AG20443 (cell line): ENCODE measurements at regions not wholly inside any gene's neighbourhood (a gene's known extent, or its start where the extent isn't known, plus 50 kb on each side); places are given as distances from the start of the nearest gene placed in this dataset.

Experiments
- DNase-seq: peaks from one replicate; pipeline ENCODE4 v3.0.0; 2012; ENCODE audit warnings: low spot score, mixed read lengths

- DNase-seq = no peak
Measured at GRCh38 chr14:85276161-85276978, 253.6 kb upstream of the FLRT2 start.

- DNase-seq = no peak
Measured at GRCh38 chr14:85276979-85277228, 253.0 kb upstream of the FLRT2 start.

- no peak for DNase-seq
Measured at GRCh38 chr14:85279407-85279806, 250.5 kb upstream of the FLRT2 start.

DNA sequence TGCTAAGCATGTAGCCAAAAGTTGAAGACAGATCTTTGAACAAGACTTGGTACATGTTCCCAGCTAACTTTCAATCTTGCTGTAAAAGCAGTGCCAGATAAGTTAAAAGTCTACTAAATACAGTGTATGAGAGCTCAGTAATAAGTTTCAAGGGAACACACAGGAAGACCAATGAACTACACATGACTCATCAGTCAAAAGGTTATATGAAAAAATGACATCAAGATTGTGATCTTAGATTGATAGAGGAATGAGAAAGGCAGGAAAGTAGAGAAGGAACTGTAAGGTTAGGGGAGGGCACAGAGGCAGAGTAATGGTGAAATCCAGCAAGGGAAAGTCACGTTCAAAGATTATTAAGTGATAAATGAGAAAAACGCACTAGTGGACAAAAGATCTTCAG is 249.9 kb upstream of the FLRT2 start:
- no peak for DNase-seq

- no peak for DNase-seq
Measured at GRCh38 chr14:85281921-85282320, 248.0 kb upstream of the FLRT2 start.

DNA sequence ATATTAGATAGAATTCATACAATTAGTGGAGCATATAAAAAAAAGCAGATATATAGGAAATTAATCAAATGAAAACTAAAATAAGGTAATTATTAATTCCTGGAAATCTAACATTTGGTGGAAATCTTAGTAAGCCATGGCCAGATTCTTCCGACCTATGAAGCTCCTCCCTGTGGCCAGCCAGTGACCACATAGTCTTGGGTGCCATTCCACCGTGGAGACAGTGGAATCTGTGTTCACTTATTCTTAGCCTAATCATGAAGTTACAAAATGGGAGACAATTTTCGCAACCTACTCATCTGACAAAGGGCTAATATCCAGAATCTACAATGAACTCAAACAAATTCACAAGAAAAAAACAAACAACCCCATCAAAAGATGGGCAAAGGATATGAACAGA is 241.9 kb upstream of the FLRT2 start:
- DNase-seq = no peak

GRCh38 chr14:85291731-85292130 is 238.2 kb upstream of the FLRT2 start:
- no peak for DNase-seq

DNA sequence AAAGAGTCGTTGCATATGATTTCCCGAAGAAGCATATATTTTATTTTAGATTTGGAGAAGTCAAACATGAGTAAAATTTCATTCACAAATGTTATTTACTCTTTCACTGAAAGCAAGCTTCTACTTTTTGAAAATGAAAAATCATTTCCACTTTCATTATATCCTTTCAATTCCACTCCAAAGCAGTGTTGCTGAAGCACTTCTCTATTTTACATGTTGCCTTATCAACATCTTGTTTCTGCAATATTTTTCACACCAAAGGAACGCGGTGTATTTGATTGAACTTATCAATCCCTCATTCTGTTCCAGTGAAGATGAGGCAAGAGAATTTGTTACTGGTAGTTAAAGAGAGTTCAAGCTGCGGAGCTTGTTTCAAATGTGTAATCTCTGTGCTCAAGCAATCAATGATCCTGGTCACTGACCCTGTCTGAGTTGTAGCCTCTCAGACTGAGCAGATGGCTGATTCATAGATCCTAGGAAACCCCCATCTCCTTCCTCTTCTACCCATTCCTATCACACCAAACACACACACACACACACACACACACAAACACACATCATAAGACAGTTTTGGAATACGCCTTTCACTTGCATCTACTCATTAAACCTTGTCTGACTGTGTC is 236.2 kb upstream of the FLRT2 start:
- DNase-seq = no peak

- no peak for DNase-seq
Measured at GRCh38 chr14:85295318-85295717, 234.6 kb upstream of the FLRT2 start.

GRCh38 chr14:85296456-85297210 is 233.3 kb upstream of the FLRT2 start:
- DNase-seq = peak; percentile 73

GRCh38 chr14:85300107-85300506 is 229.8 kb upstream of the FLRT2 start:
- no peak for DNase-seq

- no peak for DNase-seq
Measured at GRCh38 chr14:85301506-85301905, 228.4 kb upstream of the FLRT2 start.

DNA sequence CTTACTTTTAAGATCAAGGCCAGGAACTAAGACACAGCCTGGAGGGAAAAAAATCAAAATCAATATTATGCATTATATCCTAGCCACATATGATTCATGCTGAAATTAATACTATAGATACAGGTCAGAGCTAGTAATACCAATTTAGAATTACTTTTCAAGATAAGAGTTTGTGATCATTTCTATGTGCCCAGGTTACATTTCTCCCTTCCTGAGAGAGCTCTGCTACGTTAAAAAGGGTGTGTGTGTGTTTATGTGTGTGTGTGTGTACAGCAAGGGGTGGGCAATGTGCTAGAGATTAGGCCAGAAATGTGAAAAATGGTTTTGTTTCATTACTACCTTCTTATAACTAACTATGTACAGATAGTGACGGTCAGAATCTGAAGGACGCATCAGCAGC is 223.9 kb upstream of the FLRT2 start:
- DNase-seq = no peak

- no peak for DNase-seq
Measured at GRCh38 chr14:85308531-85309300, 221.2 kb upstream of the FLRT2 start.

- no peak for DNase-seq
Measured at GRCh38 chr14:85310491-85311272, 219.3 kb upstream of the FLRT2 start.

DNA sequence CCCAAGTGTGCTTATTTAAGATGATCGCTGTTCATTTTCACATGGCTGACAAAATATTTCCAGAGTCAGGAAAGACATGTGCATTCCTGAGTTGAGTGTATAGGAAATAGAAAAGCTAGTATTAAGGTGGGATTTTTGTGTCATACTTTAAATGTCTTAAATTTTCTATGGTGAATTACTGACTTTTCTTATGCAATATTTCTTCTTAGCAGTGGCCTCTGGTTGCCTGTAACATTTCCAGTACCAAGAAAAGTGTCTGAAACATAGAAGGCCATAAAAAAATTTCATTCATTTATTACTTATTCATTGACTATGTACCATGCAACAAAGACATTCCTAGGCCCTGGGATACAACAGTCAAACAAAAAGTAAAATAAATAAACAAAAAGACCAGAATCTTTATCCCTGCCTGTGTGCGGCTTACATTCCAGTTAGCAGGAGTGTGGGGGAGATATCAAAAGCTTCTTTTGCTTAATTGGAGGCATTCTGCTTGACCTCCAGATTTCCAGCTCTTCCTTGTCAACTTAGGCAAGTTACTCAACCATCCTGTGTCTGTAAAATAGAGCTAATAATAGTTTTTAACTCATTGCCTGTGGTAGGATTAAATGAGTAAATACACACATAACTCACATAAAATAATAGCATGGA is 216.3 kb upstream of the FLRT2 start:
- no peak for DNase-seq

DNA sequence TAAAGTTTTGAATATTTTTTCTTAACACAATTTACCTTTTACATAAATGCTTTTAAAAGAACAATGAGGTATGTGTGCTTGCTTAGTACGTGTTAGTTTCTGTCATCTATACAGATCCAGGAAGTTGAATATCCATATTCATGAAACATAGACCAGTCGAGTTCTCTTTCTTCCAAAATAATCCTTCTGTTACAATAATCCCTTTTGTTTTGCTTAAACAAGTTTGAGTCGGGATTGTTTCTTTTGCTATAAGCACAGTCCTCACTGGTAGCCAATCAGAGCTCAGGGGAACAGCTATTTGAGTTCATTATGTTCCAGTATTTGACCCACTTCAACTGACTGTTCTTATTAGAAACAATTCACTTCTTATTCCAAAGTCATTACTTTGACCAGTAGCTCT is 214.7 kb upstream of the FLRT2 start:
- no peak for DNase-seq

DNA sequence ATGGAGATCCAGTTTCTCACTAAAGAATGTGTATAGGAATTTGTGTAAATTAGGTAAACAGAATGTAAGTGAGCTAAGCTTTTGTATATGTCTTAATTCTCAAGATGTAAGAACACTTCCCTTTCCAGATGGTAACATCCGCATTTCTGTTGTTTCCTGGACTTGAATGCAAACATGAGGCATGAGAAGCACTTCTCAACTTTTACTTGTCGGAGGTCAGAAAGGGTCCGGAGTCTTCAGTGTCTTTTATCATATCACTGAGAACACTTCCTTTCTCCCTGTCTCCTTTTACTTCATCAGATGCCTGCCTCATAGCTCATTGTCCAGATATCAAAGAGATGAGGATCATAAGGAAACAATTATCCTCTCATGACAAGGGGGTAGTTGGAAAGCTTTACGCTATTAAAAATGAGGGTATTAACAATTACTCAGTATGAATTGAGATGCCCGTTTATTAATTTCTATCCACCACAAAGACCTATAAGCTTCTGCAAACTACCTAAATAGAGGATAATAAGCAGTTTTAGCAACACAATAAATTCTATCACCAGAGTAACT is 214.1 kb upstream of the FLRT2 start:
- DNase-seq = no peak

DNA sequence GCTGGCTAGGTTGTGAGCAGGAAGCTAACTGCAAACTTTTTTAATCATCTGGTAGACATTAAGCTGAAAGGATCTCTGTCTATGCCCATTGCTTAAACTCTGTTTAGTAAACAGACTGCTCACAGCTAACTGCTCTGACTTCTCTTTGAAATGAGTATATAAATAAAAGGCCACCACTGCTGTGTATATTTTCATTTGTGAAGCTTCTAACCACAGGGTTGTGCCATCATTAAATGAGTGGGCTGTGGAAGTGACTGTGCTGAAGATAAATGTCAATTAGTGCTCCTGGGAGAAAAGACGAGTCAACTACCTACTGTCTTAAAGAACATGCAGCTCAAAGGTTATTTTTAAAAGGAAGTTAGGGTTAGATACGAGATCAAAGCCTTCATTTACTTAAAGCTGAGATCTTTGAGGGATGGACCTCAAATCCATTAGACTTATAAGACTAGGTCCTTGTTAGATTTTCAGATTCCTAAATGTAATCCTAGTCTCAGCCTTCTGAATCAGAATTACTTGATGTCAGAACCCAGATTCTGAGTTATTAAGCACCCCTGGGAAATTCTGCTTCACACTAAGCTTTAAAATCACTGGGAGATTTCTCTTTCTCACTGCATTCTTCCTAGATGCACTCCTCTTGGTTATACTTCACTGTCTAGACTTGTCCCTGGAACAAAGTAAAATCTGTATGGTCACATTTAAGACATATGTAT is 213.1 kb upstream of the FLRT2 start:
- peak; percentile 22 for DNase-seq

DNA sequence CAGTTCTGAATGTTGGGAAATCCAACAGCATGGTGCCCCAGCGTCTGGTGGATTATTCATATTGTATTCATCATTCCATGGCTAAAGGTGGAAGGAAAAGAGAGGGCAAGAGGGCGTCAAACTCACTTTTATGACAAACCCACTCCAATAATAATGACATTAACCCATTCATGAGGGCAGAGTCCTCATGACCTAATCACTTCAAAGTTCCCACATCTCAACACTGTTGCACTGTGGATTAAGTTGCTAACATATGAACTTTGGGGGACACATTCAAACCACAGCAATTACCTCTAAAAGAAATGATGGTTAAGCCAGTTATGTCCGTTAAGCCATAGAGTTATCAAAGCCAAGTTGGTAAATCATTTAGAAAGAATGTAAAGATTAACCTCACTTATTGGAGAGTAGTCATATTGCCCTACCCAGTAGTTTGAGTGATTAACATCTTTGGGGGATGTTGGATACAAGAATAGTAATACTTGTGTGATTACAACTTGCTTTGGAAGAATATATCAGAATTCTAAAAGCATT is 212.4 kb upstream of the FLRT2 start:
- DNase-seq = no peak
